ENCODE measurements at regions not wholly inside any gene's neighbourhood (a gene's known extent, or its start where the extent isn't known, plus 50 kb on each side); places are given as distances from the start of the nearest gene placed in this dataset.

DNA sequence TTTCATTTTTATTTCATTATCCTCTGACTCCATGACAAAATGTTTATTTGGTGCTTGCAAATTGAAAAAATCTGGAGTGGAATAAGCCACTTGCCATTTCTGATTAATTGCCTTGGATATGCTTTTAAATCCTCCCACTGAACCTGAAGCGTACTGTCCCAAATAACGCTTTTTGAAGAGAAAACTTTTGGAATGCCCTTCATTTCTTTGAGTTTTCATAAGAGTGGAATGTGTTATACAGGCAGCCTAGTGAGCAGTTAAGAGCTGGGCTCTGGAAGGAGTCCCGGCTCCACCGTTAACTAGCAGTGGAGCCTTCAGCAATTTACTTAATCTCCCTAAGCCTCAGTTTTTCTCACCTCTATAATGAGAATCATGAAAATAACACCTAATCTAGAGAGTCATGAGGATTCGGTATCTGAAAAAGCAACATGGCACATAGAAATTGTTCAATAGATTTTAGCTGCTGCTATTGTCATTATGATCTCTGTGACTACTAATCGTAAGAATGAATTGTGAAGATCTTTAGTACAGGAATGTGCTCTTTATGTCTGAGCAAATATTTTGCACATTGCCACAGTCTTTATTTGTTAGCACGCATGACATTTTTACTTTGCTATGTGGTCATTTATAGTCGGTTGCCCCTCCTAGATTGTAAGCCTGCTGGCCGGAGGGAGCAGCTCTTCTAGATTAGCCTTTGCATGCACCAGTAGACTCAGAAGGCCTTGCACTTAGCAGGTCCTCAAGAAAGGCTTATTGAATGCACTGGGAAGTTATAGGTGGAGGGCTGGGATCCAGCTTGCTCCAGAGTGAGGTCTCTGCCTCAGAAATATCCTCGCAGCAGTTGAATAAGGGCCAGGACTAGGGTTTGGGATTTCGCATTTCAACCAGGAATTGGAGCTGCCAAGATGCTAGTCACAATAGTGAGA is 59.4 kb downstream of the PLCE1 start:
- POLR2A ChIA-PET, result no interaction called here
- no peak for ATAC-seq
- Mint-ChIP-seq H3K36me3 (no peaks in the 10 kb centered on the region), H3K4me3 (no peak overlapping the region), H3K9me3 (no peaks in the 10 kb centered on the region), H3K4me1 (peaks cover 9% of the 10 kb centered on the region), H3K27ac (no peak overlapping the region), H3K27me3 (ENCODE audit: low read depth) (no peaks in the 10 kb centered on the region)
- CTCF ChIA-PET, result interaction anchor here (1.7 kb wide), 1 partner anchor 9 kb away, joined by 3 read pairs; no protein-coding TSS in a partner anchor
- TF ChIP-seq IRF2 (CRISPR knock-in tag; IDR thresholded peaks at IDR 0.05; ENCODE audit: borderline replicate concordance, low read depth), result no peak
- no peak for TF ChIP-seq CTCF (IDR thresholded peaks at IDR 0.05)
- TF ChIP-seq JUN (CRISPR knock-in tag; IDR thresholded peaks at IDR 0.05), result no peak
- TF ChIP-seq NR3C1 (CRISPR knock-in tag; conservative IDR thresholded peaks at IDR 0.05; ENCODE audit: low read depth), result no peak
- TF ChIP-seq PRDM15 (CRISPR knock-in tag; IDR thresholded peaks at IDR 0.05), result no peak
- no peak for TF ChIP-seq AFF4 (CRISPR knock-in tag; IDR thresholded peaks at IDR 0.05; ENCODE audit: borderline replicate concordance)
- TF ChIP-seq, protein P1, sequence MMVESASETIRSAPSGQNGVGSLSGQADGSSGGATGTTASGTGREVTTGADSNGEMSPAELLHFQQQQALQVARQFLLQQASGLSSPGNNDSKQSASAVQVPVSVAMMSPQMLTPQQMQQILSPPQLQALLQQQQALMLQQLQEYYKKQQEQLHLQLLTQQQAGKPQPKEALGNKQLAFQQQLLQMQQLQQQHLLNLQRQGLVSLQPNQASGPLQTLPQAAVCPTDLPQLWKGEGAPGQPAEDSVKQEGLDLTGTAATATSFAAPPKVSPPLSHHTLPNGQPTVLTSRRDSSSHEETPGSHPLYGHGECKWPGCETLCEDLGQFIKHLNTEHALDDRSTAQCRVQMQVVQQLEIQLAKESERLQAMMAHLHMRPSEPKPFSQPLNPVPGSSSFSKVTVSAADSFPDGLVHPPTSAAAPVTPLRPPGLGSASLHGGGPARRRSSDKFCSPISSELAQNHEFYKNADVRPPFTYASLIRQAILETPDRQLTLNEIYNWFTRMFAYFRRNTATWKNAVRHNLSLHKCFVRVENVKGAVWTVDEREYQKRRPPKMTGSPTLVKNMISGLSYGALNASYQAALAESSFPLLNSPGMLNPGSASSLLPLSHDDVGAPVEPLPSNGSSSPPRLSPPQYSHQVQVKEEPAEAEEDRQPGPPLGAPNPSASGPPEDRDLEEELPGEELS (CRISPR knock-in tag; IDR thresholded peaks at IDR 0.05), result no peak
- TF ChIP-seq ZNF416 (CRISPR knock-in tag; IDR thresholded peaks at IDR 0.05), result no peak
- no peak for TF ChIP-seq NFE2L1 (CRISPR knock-in tag; IDR thresholded peaks at IDR 0.05)
- no peak for TF ChIP-seq ATF6 (CRISPR knock-in tag; IDR thresholded peaks at IDR 0.05)
- TF ChIP-seq GABPB1 (CRISPR knock-in tag; IDR thresholded peaks at IDR 0.05), result no peak
- DNase-seq (ENCODE audit: low spot score), result no peak

All from WTC11 (cell line).